NCI-H82 treated with DMSO at 0.1 percent for 48 hours (cell line): ENCODE measurements at regions not wholly inside any gene's neighbourhood (a gene's known extent, or its start where the extent isn't known, plus 50 kb on each side); places are given as distances from the start of the nearest gene placed in this dataset.

ENCODE experiments used
- DNase-seq: peaks from one replicate; lab custom pipeline; 2025; ENCODE audit not compliant: unreplicated experiment; lab: John Stamatoyannopoulos, UW

DNA sequence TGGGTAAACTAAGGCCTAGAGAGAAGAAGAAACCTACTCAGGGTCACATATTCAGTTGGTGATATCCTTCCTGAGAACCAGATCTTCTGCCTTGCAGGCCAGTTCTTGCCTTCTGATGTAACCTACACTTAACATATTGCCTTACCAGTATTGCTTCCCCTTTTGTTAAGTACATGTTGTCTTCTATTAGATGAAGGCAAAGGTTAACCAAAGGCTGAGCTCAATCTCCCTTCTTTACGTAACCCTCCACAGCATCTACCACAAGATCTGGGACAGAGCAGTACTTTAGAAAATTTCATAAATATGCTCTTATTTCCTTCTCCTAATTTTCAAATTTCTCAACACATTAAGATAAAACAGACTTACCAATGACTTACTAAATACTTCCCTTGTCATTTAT, 474.4 kb downstream of the SH2D1A start:
- DNase-seq: no peak

DNA sequence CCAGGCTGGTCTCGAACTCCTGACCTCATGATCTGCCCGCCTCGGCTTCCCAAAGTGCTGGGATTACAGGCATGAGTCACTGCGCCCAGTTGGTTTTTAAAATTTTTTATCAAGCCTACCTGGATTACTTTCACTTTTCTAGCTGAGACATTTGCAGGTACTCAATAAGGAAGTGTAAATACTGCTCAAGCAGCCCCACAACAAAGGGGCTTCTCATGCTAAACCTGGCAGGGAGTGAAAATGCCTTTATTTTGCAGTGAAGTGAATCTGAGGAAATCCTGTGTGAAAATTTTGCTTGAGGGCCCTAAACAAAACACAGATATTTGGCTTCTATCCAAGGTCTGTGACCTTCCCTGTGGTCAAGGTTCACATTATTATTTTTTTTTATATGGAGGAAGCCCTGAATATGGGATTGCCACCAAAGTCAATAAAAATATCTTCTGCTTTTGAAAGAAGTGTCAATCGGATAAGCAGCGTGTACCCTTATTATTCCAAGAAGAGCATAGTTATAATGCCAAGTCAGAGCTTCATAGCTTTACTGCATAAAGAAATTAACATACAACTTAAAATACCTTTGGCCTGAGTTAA, 481.0 kb downstream of the SH2D1A start:
- no peak for DNase-seq

DNA sequence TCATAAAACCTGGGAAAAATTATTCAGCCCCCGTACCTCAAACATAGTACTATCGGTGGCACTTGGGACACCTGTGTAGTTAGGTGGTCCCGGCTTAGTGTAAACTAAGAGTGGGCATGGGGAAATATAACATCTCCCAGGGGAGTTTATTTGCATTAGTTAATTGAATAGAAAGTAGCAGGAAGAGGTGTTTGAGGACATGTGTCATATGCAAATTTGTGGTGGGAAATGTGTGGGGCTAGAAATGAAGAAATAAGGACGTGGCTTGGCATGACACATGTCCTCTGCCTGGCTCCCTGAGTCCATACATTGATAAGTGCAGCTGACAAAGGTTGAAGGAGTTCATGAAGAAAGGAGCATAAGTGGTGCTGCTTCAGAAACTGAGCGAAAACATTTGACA, 483.6 kb downstream of the SH2D1A start:
- DNase-seq: no peak

DNA sequence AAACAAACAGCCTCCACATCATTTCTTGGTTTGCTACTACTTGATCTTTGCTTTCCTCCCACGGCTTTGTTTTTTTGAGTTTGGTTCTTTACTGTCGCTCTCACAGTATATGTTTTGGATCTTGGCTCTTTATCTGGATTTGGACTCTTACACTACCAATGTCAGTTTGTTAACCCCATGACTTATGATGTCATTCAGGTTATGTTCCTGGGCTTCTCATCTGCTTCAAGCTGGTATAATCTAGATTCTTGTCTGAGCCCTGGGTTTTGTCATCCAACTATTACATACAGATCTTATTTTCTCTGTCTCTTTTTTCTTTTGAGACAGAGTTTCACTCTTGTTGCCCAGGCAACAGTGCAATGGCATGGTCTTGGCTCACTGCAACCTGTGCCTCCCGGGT, 482.9 kb upstream of the TEX13C start:
- no peak for DNase-seq

- DNase-seq: no peak
Observed at GRCh38 chrX:124842205-124842604, 477.5 kb upstream of the TEX13C start.

- no peak for DNase-seq
Observed at GRCh38 chrX:124860736-124861135, 458.9 kb upstream of the TEX13C start.

DNA sequence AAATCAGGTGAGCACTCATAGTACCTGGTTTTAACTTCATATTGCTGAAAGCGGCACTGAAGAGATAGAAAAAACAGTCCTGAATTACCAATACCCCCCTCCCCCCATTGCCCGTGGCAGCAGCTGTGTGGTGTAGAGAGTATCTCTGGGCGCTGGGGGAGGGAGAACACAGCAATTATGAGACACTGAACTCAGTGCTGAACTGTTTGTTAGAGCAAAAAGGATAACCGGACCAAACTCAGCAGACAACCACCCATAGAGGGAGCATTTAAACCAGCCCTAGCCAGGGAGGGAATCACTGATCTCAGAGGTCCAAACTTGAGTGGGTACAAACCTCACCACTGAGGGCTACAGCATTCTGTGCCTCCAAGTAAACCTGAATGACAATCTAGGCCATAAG, 457.4 kb upstream of the TEX13C start:
- no peak for DNase-seq

DNA sequence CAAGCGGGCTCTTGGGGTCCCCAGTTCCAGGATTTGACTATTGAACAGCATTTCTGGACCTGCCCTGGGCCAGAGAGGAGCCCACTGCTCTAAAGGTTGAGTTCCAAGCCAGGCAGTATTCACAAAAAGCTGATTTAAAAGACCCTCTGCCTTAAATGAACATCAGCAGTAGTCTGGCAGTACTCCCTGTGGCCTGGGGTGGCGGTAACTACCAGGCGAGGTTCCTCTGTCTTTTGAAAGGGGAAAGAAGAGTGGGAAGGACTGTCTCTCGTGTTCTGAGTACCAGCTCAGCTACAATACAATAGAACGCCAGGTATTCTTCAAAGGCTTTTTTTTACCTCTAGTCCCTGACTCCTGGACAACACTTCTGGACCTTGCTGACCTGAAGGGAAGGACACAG, 456.4 kb upstream of the TEX13C start:
- no peak for DNase-seq

DNA sequence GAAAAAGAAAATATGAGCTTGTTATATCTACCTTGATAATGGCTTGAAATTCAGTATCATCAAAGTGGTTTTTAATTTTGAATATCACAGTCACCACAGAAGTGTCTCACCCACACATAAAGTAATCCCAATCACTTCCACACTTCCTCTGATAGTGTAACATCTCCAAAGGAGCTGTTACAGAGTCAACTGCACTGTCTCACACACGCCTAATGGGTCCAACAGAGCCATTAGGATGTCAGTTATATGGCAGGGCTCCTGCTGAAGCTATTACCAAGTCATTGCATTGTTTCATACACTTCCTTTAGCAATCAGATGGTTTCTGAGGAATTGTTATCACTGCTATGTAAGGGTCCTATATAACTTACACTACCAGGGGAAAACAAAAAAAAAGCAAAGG, 432.1 kb upstream of the TEX13C start:
- DNase-seq: no peak

- DNase-seq: no peak
Observed at GRCh38 chrX:124895947-124896346, 423.7 kb upstream of the TEX13C start.

DNA sequence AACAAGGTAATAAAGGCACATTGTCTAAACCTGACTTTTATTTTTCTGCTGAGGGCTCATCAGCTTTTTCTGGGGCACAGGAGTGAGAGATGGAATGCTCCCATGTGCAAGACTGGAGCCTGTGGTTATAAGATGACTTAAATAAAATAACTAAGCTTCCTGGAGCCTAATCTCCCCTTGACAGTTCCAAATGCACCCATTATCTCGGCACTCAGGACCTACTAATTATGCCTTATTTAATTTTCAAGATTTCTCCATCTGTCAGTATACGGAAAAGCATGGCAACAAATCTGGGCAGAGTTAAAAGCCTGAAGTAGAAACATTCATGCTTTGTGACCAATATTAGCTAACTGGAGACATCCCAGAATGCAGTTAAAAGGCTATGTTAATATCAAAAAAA, 416.7 kb upstream of the TEX13C start:
- peak; percentile 0 for DNase-seq

DNA sequence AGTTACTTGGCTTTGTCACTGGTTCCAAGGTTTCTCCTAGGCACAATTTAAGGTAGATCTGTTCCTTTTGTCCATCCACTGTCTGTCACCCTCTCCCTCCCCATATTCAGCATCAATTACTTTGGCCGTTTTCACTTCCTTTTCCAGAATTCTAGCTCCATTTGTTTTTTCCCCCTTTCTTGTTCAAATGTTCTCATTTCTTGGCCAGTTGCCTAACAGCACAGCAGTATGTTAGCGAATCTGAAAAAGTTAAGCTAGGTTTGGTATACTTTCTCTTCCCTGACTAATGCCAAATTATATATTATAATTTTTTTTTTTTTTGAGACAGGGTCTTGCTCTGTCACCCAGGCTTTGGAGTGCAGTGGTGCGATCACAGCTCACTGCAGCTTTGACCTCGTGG, 409.1 kb upstream of the TEX13C start:
- no peak for DNase-seq

- no peak for DNase-seq
Observed at GRCh38 chrX:124917011-124917410, 402.7 kb upstream of the TEX13C start.

- no peak for DNase-seq
Observed at GRCh38 chrX:124925681-124926080, 394.0 kb upstream of the TEX13C start.

GRCh38 chrX:124931241-124931640, 388.4 kb upstream of the TEX13C start:
- DNase-seq: no peak

- no peak for DNase-seq
Observed at GRCh38 chrX:124931958-124932357, 387.7 kb upstream of the TEX13C start.

GRCh38 chrX:124938715-124939114, 381.0 kb upstream of the TEX13C start:
- no peak for DNase-seq

GRCh38 chrX:124940531-124940930, 379.1 kb upstream of the TEX13C start:
- no peak for DNase-seq

- DNase-seq: no peak
Observed at GRCh38 chrX:124954402-124954801, 365.3 kb upstream of the TEX13C start.

- DNase-seq: no peak
Observed at GRCh38 chrX:124960454-124960853, 359.2 kb upstream of the TEX13C start.

DNA sequence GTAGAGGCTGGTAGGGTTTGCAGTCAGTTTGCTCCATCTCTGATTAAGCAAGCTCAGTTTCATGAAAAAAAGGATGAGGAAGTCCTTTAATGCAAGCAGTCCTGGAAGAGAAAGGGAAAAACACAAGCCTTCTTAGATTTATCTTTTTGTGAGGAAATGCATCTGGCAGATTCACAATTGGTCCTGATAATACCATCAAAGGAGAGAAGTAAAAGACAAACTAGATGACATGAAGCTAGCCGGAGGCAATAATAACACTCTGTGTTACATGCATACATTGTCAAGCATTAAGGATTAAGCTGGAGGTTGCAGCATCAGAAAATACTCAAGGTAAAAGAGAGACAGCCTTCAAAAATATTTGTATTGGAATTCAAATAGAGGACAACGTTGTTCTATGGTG, 356.0 kb upstream of the TEX13C start, which contains the start of gene TENM1:
Gene TENM1 (minus strand): TSS at position 101 of the 400 bp plus-strand sequence.
- DNase-seq: no peak

- no peak for DNase-seq
Observed at GRCh38 chrX:124975456-124975855, 344.2 kb upstream of the TEX13C start.

- no peak for DNase-seq
Observed at GRCh38 chrX:124981420-124981819, 338.3 kb upstream of the TEX13C start.
